AG09319 (cell line): ENCODE measurements at regions not wholly inside any gene's neighbourhood (a gene's known extent, or its start where the extent isn't known, plus 50 kb on each side); places are given as distances from the start of the nearest gene placed in this dataset.

Experiments used
- DNase-seq: peaks from one replicate; pipeline ENCODE4 v3.0.0-alpha.2; 2010; ENCODE audit warnings: low read depth; ENCODE audit errors: extremely low read depth
- TF ChIP-seq, protein P1 (sequence below): IDR thresholded peaks from 2 replicates; pipeline ENCODE4 v1.5.1; 2011; ENCODE audit warnings: low read depth, mild to moderate bottlenecking, inconsistent platforms, low read length, moderate library complexity

DNA sequence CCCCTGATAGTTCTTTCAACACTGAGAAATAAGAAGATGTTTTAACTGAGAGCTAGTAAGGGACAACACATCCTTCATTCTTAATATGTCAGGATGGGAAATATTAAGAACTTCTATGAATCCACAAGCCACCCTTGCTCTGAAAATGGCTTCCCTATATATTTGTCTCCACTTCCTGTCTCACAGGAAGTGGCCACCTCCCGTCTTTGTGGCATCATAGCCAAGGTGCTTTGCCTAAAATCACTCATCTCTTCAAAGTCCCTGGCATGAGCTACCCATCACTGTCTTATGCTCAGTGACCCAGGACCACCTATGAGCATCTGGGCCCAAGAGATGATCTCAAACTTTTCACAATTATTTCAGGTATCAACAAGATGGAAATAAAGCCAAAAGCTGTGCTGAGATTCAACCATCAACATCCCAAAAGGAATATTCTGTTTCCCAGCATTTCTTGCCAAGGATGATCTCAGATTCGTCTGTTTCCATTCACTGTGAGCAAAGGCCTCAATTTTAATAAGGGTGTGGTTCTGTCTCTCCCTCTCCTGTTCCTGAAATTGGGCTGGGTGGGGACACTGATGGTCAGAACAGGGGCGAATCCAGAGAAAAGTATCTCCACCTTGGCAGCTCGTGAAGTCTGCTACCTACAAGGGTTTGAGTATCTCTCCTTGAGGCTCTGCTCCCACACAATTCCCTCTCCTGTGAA, 493.9 kb downstream of the MN1 start:
- TF ChIP-seq, protein P1, sequence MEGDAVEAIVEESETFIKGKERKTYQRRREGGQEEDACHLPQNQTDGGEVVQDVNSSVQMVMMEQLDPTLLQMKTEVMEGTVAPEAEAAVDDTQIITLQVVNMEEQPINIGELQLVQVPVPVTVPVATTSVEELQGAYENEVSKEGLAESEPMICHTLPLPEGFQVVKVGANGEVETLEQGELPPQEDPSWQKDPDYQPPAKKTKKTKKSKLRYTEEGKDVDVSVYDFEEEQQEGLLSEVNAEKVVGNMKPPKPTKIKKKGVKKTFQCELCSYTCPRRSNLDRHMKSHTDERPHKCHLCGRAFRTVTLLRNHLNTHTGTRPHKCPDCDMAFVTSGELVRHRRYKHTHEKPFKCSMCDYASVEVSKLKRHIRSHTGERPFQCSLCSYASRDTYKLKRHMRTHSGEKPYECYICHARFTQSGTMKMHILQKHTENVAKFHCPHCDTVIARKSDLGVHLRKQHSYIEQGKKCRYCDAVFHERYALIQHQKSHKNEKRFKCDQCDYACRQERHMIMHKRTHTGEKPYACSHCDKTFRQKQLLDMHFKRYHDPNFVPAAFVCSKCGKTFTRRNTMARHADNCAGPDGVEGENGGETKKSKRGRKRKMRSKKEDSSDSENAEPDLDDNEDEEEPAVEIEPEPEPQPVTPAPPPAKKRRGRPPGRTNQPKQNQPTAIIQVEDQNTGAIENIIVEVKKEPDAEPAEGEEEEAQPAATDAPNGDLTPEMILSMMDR: no peak
- DNase-seq: no peak

DNA sequence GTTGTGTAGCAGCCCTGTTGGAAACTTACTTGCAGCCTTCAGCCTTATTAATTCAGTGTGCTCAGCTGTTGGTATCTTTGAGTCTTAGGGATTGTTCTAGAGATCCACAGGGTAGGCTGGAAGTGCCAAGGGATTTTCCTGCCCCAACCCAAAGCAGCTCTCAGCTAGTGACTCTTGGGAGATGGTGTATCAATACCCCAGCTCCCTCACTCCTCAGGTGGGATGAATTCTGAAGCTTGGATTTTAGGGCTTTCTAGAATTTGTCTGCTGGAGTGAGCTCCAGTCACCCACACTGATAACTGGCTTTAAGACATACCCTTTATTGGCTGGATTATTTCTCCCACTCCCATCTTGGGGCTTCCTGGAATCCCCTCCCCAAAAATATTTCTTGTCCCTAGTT, 493.0 kb downstream of the MN1 start:
- no peak for DNase-seq
- TF ChIP-seq, protein P1: no peak

DNA sequence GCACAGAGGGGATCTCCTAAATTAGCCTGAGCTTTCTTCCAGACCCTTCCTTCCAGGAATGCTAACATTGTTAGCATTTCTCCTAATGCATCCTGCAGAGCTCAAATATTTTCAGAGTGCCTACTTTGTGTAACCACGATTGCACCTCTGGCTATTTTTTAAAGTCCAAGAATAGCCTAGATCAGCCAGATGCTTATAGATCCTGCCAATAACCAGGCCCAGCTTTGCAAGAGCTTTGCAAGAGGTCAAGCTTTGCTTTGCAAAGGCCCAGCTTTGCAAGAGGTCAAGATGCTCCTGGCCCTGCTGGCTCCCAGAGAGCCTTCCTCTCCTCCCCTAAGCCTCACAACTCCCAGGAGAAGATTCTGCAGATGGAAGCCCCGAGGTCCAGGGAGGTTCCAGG, 491.9 kb downstream of the MN1 start:
- TF ChIP-seq, protein P1: no peak
- DNase-seq: no peak

DNA sequence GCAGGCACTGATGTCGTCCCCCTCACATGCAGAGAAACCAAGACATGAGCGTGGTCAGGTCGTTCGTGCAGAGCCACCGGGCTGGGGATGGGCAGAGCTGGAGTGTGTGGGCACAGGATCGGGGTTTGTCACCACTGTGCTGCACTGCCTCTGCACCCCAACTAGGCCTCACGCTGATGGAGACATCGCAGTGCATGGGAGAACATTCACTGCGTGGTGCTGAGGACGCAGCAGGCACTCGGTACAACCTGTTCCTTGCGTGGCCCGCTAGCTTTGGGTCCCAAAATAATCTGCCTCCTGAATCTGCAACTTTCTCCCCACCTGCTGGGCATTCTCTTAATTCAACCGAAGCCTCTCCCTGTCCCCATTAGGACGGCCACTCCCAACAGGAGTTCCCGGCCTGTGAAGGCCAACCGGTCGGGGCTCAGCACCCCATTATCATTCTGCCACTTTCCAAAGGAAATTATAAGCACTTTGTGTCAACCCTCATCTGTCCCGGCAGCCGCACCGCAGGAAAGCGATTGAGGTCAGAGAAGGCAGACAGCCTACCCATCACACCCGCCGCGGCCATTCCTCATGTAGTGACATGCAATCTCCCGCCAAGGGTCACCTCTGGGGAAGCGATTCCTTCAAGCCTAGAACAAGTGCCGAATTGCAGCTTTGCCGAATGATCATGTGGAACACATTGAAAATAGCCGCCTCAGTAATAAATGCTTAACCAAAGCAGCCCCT, 490.4 kb downstream of the MN1 start:
- DNase-seq: no peak

DNA sequence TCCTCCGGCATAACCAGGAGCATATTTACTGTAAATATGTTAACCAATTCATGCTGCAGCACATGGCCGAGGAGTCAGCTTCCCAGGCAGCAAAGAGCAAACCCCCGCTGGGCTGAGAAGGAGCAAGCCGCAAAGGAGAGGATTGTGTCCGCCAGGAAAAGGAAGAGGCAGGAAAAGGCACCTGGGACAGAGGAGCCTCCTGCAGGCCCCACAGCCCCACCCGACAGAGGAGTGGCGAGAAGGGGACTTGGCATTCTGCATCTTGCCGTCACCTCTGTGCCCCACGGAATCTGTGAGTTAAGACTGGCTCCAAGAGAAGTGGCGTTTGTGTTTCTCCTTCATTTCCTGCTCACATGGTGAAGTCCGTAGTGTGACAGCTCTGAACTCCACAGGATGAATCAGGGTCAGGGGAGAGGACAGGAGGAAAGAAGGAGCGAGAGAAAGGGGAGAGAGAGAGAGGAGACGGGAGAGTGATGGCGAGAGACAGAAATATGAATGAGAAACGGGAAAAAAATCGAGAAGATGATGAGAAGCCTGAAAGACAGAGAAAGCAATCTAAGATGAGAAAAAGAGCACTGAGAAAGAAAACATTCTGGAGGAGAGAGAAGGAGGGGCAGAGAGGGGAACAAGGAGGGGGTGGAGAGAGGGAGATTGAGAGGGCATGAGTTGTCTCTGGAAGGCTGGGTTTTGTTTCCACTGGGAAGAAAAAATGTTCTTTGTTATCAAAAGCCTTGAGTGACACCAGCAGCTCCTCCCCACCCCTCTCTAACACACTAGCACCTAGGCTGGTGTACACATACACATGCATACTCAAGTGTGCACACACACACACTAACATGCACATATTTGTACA, 489.6 kb downstream of the MN1 start:
- TF ChIP-seq, protein P1: no peak
- DNase-seq: no peak

More for the DNA sequence above, 490.4 kb downstream of the MN1 start:
- TF ChIP-seq, protein P1: no peak

DNA sequence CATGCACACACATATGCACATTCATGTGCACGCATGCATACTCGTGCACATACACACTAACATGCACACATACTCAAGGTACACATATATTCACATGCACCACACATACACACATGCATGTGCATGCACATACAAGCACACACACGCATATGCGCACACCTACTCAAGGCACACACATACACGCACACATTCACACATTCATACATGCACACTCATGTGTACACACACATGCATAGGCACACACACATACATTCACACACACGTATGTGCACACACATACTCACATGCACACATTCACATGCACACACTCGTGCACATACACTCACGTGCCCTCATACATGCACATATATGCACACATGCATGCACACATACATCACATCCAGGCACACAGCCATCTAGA, 489.0 kb downstream of the MN1 start:
- TF ChIP-seq, protein P1: no peak
- DNase-seq: no peak
